HCT116 (cell line): ENCODE measurements at regions not wholly inside any gene's neighbourhood (a gene's known extent, or its start where the extent isn't known, plus 50 kb on each side); places are given as distances from the start of the nearest gene placed in this dataset.

Experiments
- ATAC-seq: fragments of 200-7000 bp; cut with Tn5 transposase; 2 replicates; pipeline ENCODE4 v1.9.1; 2020; ENCODE audit warnings: mild to moderate bottlenecking, moderate library complexity
- BruUV-seq: library from RNA; stranded (reverse); fragments of 400-500 nt; replicated peaks from 2 replicates; lab custom pipeline; 2021; lab: Mats Ljungman, UMichigan
- CTCF ChIA-PET: fragments of 300-600 bp; sonication (Branson Sonifier 250); formaldehyde crosslinking; loops from one replicate; lab custom pipeline; 2021; ENCODE audit warnings: antibody characterized with exemption; lab: Charles Lee
- POLR2A ChIA-PET: fragments of 300-600, 350-600 bp; sonication (Branson Sonifier 250); formaldehyde crosslinking; loops from one replicate; lab custom pipeline; 2021; ENCODE audit warnings: antibody characterized with exemption; lab: Charles Lee
- RAD21 ChIA-PET, 2 experiments: fragments of 300-600 bp; sonication (Branson Sonifier 250); formaldehyde crosslinking; loops; one replicate each; lab custom pipeline; 2023; ENCODE audit warnings: low total read pairs in 2 of 2; ENCODE audit not compliant: uncharacterized antibody in 2 of 2, unreplicated experiment in 2 of 2, low non-redundant PET in 1 of 2; lab: Charles Lee
- DNase-seq: peaks from one replicate; pipeline ENCODE4 v3.0.0-alpha.2; 2010; ENCODE audit warnings: low read depth, low spot score
- H2AFZ ChIP-seq: fragments of 200-600 bp; shearing (Covaris generic), sonication (generic); 2 replicates; pipeline ENCODE4 v1.6.1; 2017; ENCODE audit warnings: low read depth, mixed run types, mixed read lengths, antibody characterized with exemption, low read length; ENCODE audit not compliant: poor library complexity, severe bottlenecking
- H3K27ac ChIP-seq: 2 replicates; pipeline ENCODE4 v1.5.1; 2012; ENCODE audit warnings: low read depth, low read length
- H3K27me3 ChIP-seq: fragments of 200-600 bp; sonication (generic); 2 replicates; pipeline ENCODE4 v1.6.1; 2016; ENCODE audit warnings: mixed run types, low read length, mixed read lengths; ENCODE audit not compliant: insufficient read depth
- H3K36me3 ChIP-seq, 2 experiments: fragments of 200-500 bp in 1 of 2; fragments of 200-600 bp in 1 of 2; sonication (Bioruptor generic) in 1 of 2; sonication (generic) in 1 of 2; 2 replicates each; pipeline versions ENCODE4 v1.5.1 to v1.6.1; 2014 to 2016; ENCODE audit warnings: low read length in 2 of 2, inconsistent platforms in 1 of 2, mixed read lengths in 1 of 2, mixed run types in 1 of 2; ENCODE audit not compliant: insufficient read depth in 2 of 2, control insufficient read depth in 1 of 2
- H3K4me1 ChIP-seq, 2 experiments: fragments of 200-600 bp in 1 of 2; sonication (generic) in 1 of 2; 2 replicates each; pipeline versions ENCODE4 v1.5.1 to v1.6.1; 2012 to 2017; ENCODE audit warnings: low read length in 2 of 2, inconsistent platforms in 1 of 2, mild to moderate bottlenecking in 1 of 2, mixed read lengths in 1 of 2, mixed run types in 1 of 2, moderate library complexity in 1 of 2; ENCODE audit not compliant: insufficient read depth in 2 of 2, control insufficient read depth in 1 of 2
- H3K4me2 ChIP-seq: fragments of 200-600 bp; sonication (generic); 2 replicates; pipeline ENCODE4 v1.6.1; 2017; ENCODE audit warnings: mixed run types, low read length, mixed read lengths
- H3K4me3 ChIP-seq, 2 experiments: fragments of 200-600 bp in 1 of 2; sonication (generic) in 1 of 2; replicated peaks in 1 of 2; 2 replicates each; pipeline ENCODE4 v1.5.1; 2011 to 2016; ENCODE audit warnings: low read length in 2 of 2, control low read depth in 1 of 2, low read depth in 1 of 2, mild to moderate bottlenecking in 1 of 2, mixed read lengths in 1 of 2, mixed run types in 1 of 2
- H3K79me2 ChIP-seq: fragments of 200-600 bp; sonication (generic); 2 replicates; pipeline ENCODE4 v1.6.1; 2017; ENCODE audit warnings: mild to moderate bottlenecking, mixed run types, low read length, moderate library complexity, mixed read lengths; ENCODE audit not compliant: insufficient read depth
- H3K9ac ChIP-seq: fragments of 200-600 bp; sonication (generic); 2 replicates; pipeline ENCODE4 v1.6.1; 2016; ENCODE audit warnings: low read length, mixed read lengths
- H3K9me2 ChIP-seq: fragments of 200-600 bp; sonication (generic), shearing (Covaris generic); 2 replicates; pipeline ENCODE4 v1.6.1; 2017; ENCODE audit warnings: mixed run types, mild to moderate bottlenecking, moderate library complexity; ENCODE audit not compliant: insufficient read depth
- H3K9me3 ChIP-seq, 2 experiments: fragments of 200-500 bp in 1 of 2; fragments of 200-600 bp in 1 of 2; sonication (Bioruptor generic) in 1 of 2; sonication (generic) in 1 of 2; 2 replicates each; pipeline ENCODE4 v1.6.1; 2014 to 2017; ENCODE audit warnings: low read length in 2 of 2, mixed read lengths in 2 of 2, inconsistent platforms in 1 of 2, low read depth in 1 of 2, mild to moderate bottlenecking in 1 of 2, mixed run types in 1 of 2, moderate library complexity in 1 of 2; ENCODE audit not compliant: control insufficient read depth in 1 of 2, insufficient read depth in 1 of 2
- H4K20me1 ChIP-seq: fragments of 200-600 bp; sonication (generic), shearing (Covaris generic); 2 replicates; pipeline ENCODE4 v1.6.1; 2017; ENCODE audit warnings: mixed run types, mild to moderate bottlenecking, moderate library complexity; ENCODE audit not compliant: insufficient read depth
- EZH2 ChIP-seq: fragments of 200-600 bp; sonication (generic); IDR thresholded peaks from 2 replicates; pipeline ENCODE4 v1.6.1; 2017; ENCODE audit warnings: antibody characterized with exemption, mixed run types
- JUND ChIP-seq: IDR thresholded peaks from 2 replicates; pipeline ENCODE4 v1.6.1; 2012
- POLR2AphosphoS5 ChIP-seq: IDR thresholded peaks from 2 replicates; pipeline ENCODE4 v1.6.1; 2011; ENCODE audit warnings: mild to moderate bottlenecking, low read depth, low read length, moderate library complexity
- TCF7L2 ChIP-seq: IDR thresholded peaks from 2 replicates; pipeline ENCODE4 v1.7.0; 2011; ENCODE audit warnings: borderline replicate concordance, inconsistent platforms; ENCODE audit not compliant: insufficient read depth, insufficient read length; ENCODE audit errors: extremely low read depth
- intact Hi-C: fragments of 100-400 bp; cut with micrococcal nuclease; formaldehyde crosslinking; loops from 2 replicates; pipeline ENCODE4 v1.10.0; 2022
- TF ChIP-seq, protein P1 (sequence below): IDR thresholded peaks from 2 replicates; pipeline ENCODE4 v1.6.1; 2012
- TF ChIP-seq, protein P2 (sequence below), 3 experiments: fragments of 200-600 bp in 1 of 3; sonication (generic) in 1 of 3; IDR thresholded peaks in 2 of 3; conservative IDR thresholded peaks in 1 of 3; 2 replicates each; pipeline ENCODE4 v1.5.1; 2012 to 2017; ENCODE audit warnings: low read depth in 2 of 3, low read length in 2 of 3, antibody characterized with exemption in 1 of 3, borderline replicate concordance in 1 of 3, control low read depth in 1 of 3, mild to moderate bottlenecking in 1 of 3, mixed read lengths in 1 of 3, mixed run types in 1 of 3, moderate library complexity in 1 of 3; ENCODE audit not compliant: insufficient read depth in 1 of 3

DNA sequence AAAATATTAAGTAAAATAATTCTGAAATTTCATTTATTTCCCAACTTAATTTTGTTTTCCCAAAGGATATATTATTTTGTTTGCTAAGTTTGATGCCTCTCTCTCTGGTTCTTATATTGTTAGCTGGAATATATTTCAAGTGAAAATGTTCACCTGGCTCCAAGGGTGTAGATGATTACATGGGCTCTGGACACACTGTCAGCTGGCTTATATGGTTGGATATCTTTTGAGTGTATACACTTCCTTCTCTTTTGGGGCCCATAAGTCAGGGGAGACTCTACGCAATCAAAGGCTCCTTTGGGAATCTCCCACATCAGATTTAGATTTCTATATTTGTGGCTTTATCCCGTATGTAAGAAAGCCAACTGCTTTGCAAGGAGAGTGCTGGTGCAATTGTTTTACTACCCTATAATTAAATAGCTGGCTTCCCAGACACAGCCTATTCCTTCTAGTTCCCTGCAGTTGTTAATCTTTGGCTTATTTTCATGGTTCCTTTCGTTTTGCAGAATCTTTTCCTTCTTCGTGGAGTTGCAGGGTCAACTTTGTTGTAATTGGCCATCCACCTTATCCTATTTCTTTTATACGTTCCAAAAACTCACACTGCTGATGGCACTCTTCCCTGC lies 225.7 kb downstream of the DPH6 start:
- DNase-seq (no peak), ATAC-seq (no peak)
- Histone ChIP-seq H3K4me2 (no peak overlapping the region), H3K4me3 (no peak overlapping the region), H3K27ac (no peak overlapping the region), H3K9me3 (no peaks in the 10 kb centered on the region), H2AFZ (no peak overlapping the region), H3K27me3 (no peaks in the 10 kb centered on the region), H4K20me1 (no peaks in the 10 kb centered on the region), H3K4me1 (peaks cover 4 to 6% of the 10 kb centered on the region in 2 experiments; a peak in 3 of 4 replicates), H3K36me3 (no peaks in the 10 kb centered on the region), H3K9me2 (no peaks in the 10 kb centered on the region), H3K9ac (no peak overlapping the region), H3K79me2 (no peaks in the 10 kb centered on the region)
- intact Hi-C loops: no loop called here
- POLR2A ChIA-PET: no interaction called here
- TF ChIP-seq, protein P1, sequence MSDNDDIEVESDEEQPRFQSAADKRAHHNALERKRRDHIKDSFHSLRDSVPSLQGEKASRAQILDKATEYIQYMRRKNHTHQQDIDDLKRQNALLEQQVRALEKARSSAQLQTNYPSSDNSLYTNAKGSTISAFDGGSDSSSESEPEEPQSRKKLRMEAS: no peak
- TF ChIP-seq EZH2: no peak
- no peak for TF ChIP-seq TCF7L2
- CTCF ChIA-PET: no interaction called here
- RAD21 ChIA-PET: no interaction called here
- no TSS peak for BruUV-seq

DNA sequence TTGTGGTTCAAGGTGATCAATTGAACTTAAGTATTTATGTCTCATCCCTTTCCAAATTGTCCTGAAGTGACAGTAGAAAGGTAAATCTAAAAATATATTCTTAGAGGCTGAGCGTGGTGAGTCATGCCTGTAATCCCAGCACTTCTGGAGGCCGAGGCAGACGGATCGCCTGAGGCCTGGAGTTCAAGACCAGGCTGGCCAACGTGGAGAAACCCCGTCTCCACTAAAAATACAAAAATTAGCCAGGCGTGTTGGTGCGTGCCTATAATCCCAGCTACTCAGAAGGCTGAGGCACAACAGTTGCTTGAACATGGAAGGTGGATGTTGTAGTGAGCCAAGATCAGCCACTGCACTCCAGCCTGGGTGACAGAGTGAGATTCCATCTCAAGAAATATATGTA lies 226.6 kb downstream of the DPH6 start:
- intact Hi-C loops: loop anchor here (5.0 kb wide), 1 partner anchor 48 kb away; no protein-coding TSS in a partner anchor
- Histone ChIP-seq H4K20me1 (no peaks in the 10 kb centered on the region), H3K4me3 (no peak overlapping the region), H3K9ac (no peak overlapping the region), H3K27ac (no peak overlapping the region), H3K9me3 (no peaks in the 10 kb centered on the region), H3K9me2 (no peaks in the 10 kb centered on the region), H3K4me2 (0 out of 2 replicates have a peak overlapping the region, but pooled peaks have one; percentile 4), H3K79me2 (no peaks in the 10 kb centered on the region), H3K4me1 (peaks cover 4 to 6% of the 10 kb centered on the region in 2 experiments; a peak in 3 of 4 replicates), H2AFZ (peak overlapping the region; percentile 22), H3K36me3 (no peaks in the 10 kb centered on the region), H3K27me3 (no peaks in the 10 kb centered on the region)
- CTCF ChIA-PET: no interaction called here
- TF ChIP-seq, protein P2, sequence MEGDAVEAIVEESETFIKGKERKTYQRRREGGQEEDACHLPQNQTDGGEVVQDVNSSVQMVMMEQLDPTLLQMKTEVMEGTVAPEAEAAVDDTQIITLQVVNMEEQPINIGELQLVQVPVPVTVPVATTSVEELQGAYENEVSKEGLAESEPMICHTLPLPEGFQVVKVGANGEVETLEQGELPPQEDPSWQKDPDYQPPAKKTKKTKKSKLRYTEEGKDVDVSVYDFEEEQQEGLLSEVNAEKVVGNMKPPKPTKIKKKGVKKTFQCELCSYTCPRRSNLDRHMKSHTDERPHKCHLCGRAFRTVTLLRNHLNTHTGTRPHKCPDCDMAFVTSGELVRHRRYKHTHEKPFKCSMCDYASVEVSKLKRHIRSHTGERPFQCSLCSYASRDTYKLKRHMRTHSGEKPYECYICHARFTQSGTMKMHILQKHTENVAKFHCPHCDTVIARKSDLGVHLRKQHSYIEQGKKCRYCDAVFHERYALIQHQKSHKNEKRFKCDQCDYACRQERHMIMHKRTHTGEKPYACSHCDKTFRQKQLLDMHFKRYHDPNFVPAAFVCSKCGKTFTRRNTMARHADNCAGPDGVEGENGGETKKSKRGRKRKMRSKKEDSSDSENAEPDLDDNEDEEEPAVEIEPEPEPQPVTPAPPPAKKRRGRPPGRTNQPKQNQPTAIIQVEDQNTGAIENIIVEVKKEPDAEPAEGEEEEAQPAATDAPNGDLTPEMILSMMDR (IDR thresholded peaks at IDR 0.05 in 2 of 3, conservative IDR thresholded peaks at IDR 0.05 in 1 of 3; ENCODE audit: borderline replicate concordance in 1 of 3, insufficient read depth in 1 of 3, low read depth in 2 of 3, low read length in 2 of 3): no peak
- TF ChIP-seq JUND: no peak
- no peak for TF ChIP-seq POLR2AphosphoS5
- no peak for ATAC-seq
- BruUV-seq: no TSS peak
- POLR2A ChIA-PET: no interaction called here
- RAD21 ChIA-PET: no interaction called here
- no peak for DNase-seq
